Effector CD8-positive, alpha-beta T cell (primary cell): ENCODE measurements at regions not wholly inside any gene's neighbourhood (a gene's known extent, or its start where the extent isn't known, plus 50 kb on each side); places are given as distances from the start of the nearest gene placed in this dataset.

Experiments
- DNase-seq: peaks from one replicate; lab custom pipeline; 2025; lab: John Stamatoyannopoulos, UW

- no peak for DNase-seq
These were observed 166.4 kb downstream of the TMEM18 start for GRCh38 chr2:510839-511238.

- DNase-seq = no peak
These were observed 167.3 kb downstream of the TMEM18 start for GRCh38 chr2:509888-510287.

- no peak for DNase-seq
These were observed 169.1 kb downstream of the TMEM18 start for GRCh38 chr2:508121-508520.

- DNase-seq = no peak
These were observed 170.3 kb downstream of the TMEM18 start for GRCh38 chr2:506866-507265.

- no peak for DNase-seq
These were observed 170.8 kb downstream of the TMEM18 start for GRCh38 chr2:506451-506850.

GRCh38 chr2:505941-506340, 171.3 kb downstream of the TMEM18 start:
- DNase-seq = no peak

GRCh38 chr2:503288-503999, 173.8 kb downstream of the TMEM18 start:
- DNase-seq = no peak

GRCh38 chr2:502831-503230, 174.4 kb downstream of the TMEM18 start:
- no peak for DNase-seq

GRCh38 chr2:501667-502066, 175.5 kb downstream of the TMEM18 start:
- DNase-seq = no peak

GRCh38 chr2:501130-501529, 176.1 kb downstream of the TMEM18 start:
- DNase-seq = no peak

GRCh38 chr2:499726-500125, 177.5 kb downstream of the TMEM18 start:
- no peak for DNase-seq

- DNase-seq = no peak
These were observed 178.6 kb downstream of the TMEM18 start for GRCh38 chr2:498493-499178.

- no peak for DNase-seq
These were observed 179.3 kb downstream of the TMEM18 start for GRCh38 chr2:497770-498492.

- no peak for DNase-seq
These were observed 180.5 kb downstream of the TMEM18 start for GRCh38 chr2:496729-497128.

GRCh38 chr2:495745-496275, 181.4 kb downstream of the TMEM18 start:
- no peak for DNase-seq

- DNase-seq = no peak
These were observed 182.4 kb downstream of the TMEM18 start for GRCh38 chr2:494853-495252.

- DNase-seq = no peak
These were observed 184.0 kb downstream of the TMEM18 start for GRCh38 chr2:493228-493627.

GRCh38 chr2:492178-492577, 185.0 kb downstream of the TMEM18 start:
- no peak for DNase-seq

- no peak for DNase-seq
These were observed 187.4 kb downstream of the TMEM18 start for GRCh38 chr2:489838-490237.

- DNase-seq = no peak
These were observed 188.1 kb downstream of the TMEM18 start for GRCh38 chr2:489084-489483.

- no peak for DNase-seq
These were observed 189.8 kb downstream of the TMEM18 start for GRCh38 chr2:487186-488079.

GRCh38 chr2:486371-486770, 190.8 kb downstream of the TMEM18 start:
- DNase-seq = no peak
